Spleen (tissue), 11 donors: ENCODE measurements at regions not wholly inside any gene's neighbourhood (a gene's known extent, or its start where the extent isn't known, plus 50 kb on each side); places are given as distances from the start of the nearest gene placed in this dataset.

Source experiments
- DNase-seq: peaks from one replicate; pipeline ENCODE4 v3.0.0-alpha.2; 2020
- H3K27ac ChIP-seq, 8 donors: fragments of 200-600 bp; sonication (generic) in 7 of 8; 1 replicate in 4 of 8; 2 replicates in 4 of 8; pipeline versions ENCODE4 v1.5.0 to v1.8.0; 2016 to 2021; ENCODE audit warnings: inconsistent platforms in 4 of 8, mild to moderate bottlenecking in 4 of 8, moderate library complexity in 1 of 8
- H3K27me3 ChIP-seq, 7 donors: fragments of 200-600 bp; sonication (generic) in 6 of 7; replicated peaks in 1 of 7; 1 replicate in 4 of 7; 2 replicates in 3 of 7; pipeline versions ENCODE4 v1.5.0 to v1.8.0; 2016 to 2021; ENCODE audit warnings: inconsistent platforms in 3 of 7, mild to moderate bottlenecking in 1 of 7
- H3K36me3 ChIP-seq, 6 donors: fragments of 200-600 bp; sonication (generic) in 5 of 6; 1 replicate in 4 of 6; 2 replicates in 2 of 6; pipeline versions ENCODE4 v1.5.0 to v1.8.0; 2016 to 2021; ENCODE audit warnings: inconsistent platforms in 2 of 6
- H3K4me1 ChIP-seq, 6 donors: fragments of 200-600 bp; sonication (generic) in 5 of 6; 1 replicate in 3 of 6; 2 replicates in 3 of 6; pipeline versions ENCODE4 v1.5.0 to v1.8.0; 2016 to 2021; ENCODE audit warnings: inconsistent platforms in 3 of 6
- H3K4me3 ChIP-seq, 8 donors: fragments of 200-600 bp; sonication (generic) in 7 of 8; 1 replicate in 4 of 8; 2 replicates in 4 of 8; pipeline versions ENCODE4 v1.5.0 to v1.8.0; 2016 to 2021; ENCODE audit warnings: inconsistent platforms in 4 of 8, mild to moderate bottlenecking in 4 of 8, moderate library complexity in 2 of 8
- H3K9me3 ChIP-seq, 8 donors: fragments of 200-600 bp; sonication (generic) in 7 of 8; 1 replicate in 4 of 8; 2 replicates in 4 of 8; pipeline versions ENCODE4 v1.5.0 to v1.8.0; 2016 to 2021; ENCODE audit warnings: inconsistent platforms in 4 of 8
- CTCF ChIP-seq, 11 experiments: fragments of 200-600 bp in 7 of 11; fragments of 450-650 bp in 4 of 11; sonication (generic) in 4 of 11; IDR thresholded peaks in 8 of 11; conservative IDR thresholded peaks in 3 of 11; 1 replicate in 7 of 11; 2 replicates in 4 of 11; pipeline versions ENCODE4 v1.4.0 to v1.8.0; 2016 to 2021; ENCODE audit warnings: antibody characterized with exemption in 11 of 11, inconsistent platforms in 4 of 11, mild to moderate bottlenecking in 1 of 11
- POLR2A ChIP-seq, 3 donors: fragments of 450-650 bp; IDR thresholded peaks; one replicate each; pipeline ENCODE4 v1.5.1; 2017; ENCODE audit warnings: antibody characterized with exemption in 3 of 3, mild to moderate bottlenecking in 1 of 3
- POLR2AphosphoS5 ChIP-seq, 3 donors: sonication (generic); formaldehyde crosslinking; IDR thresholded peaks; one replicate each; pipeline ENCODE4 v1.5.1; 2017; ENCODE audit warnings: antibody characterized with exemption in 3 of 3
- WGBS, 5 donors: extraction: QIAGEN DNeasy Blood & Tissue Kit in 3 of 5; methylation state at CpG; one replicate each; pipeline versions ENCODE4 v1.1.5 to v1.1.7; 2013 to 2018; 5-methylcytosine and 5-hydroxymethylcytosine counted together
- intact Hi-C: fragments of 100-400 bp; cut with DNase I; formaldehyde crosslinking; loops from one replicate; pipeline ENCODE4 v1.15.0; 2023; ENCODE audit warnings: low total_unique reads
- donor health status: healthy with polysubstance abuse.
- donor health status: DM: no; HTN: no; CAD: no; lungs with moderate emphysema.
- donor health status: DM: no; HTN: no; CAD: no.
- donor health status: Bipolar disorder and iron deficiency.
- donor health status: healthy.
- donor health status: DM: no; HTN: no; CAD: no.
- donor health status: DM: yes; HTN: yes; CAD: no.

DNA sequence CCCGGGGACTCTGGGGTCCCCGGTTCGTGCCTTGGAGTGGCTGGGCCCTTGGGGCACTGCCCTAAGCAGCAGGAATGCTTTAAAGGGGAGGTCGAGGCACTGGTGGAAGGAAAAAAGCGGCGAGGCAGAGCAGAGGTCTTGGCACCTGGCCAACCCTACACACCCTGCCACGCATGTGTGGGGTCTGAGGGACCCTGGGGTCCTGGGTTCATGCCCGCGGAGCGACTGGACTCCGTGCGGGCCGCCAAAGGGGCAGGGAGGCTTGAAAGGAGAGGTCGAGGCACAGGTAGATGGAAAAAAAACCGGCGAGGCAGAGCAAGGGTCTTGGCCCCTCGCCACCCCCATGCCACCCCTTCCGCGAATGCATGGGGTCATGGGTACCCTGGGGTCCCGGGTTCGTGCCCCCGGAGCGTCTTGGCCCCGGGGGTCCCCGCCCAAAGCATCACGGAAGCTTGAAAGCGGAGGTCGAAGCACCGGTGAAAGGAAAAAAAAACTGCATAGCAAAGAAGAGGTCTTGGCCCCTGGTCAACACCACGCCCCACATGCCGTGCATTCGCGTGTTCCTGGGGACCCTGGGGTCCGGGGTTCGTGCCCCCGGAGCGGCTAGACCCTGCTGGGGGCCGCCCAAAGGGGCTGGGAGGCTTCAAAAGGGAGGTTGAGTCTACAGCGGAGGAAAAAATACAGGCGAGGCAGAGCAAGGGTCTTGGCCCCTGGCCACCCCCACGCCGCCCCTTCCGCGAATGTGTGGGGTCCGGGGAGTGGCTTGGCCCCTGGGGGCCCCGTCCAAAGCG lies 312.9 kb downstream of the ALG10 start:
- DNase-seq = no peak
- Histone ChIP-seq H3K4me1 (no peaks in the 10 kb centered on the region), H3K36me3 (no peaks in the 10 kb centered on the region), H3K4me3 (no peak overlapping the region), H3K27me3 (peaks cover 0 to 48% (median 0%) of the 10 kb centered on the region in 7 donors), H3K27ac (no peak overlapping the region), H3K9me3 (peaks cover 0 to 100% (median 88%) of the 10 kb centered on the region in 8 donors)
- TF ChIP-seq CTCF (IDR thresholded peaks at IDR 0.05 in 8 of 11, conservative IDR thresholded peaks at IDR 0.05 in 3 of 11) (no peak), POLR2A (IDR thresholded peaks at IDR 0.05) (no peak), POLR2AphosphoS5 (IDR thresholded peaks at IDR 0.05) (no peak)
- 51 to 59% (median 54%) methylated on average over 46 to 47 of the region's 47 CpGs for WGBS, 5 donors
- intact Hi-C loops = no loop called here

- WGBS, 5 donors = 54 to 65% (median 62%) methylated on average over 25 of the region's 25 CpGs
- H3K36me3 ChIP-seq = no peaks in the 10 kb centered on the region
- peaks cover 0 to 48% (median 0%) of the 10 kb centered on the region in 7 donors for H3K27me3 ChIP-seq
- no peaks in the 10 kb centered on the region for H3K4me1 ChIP-seq
- H3K4me3 ChIP-seq = no peak overlapping the region
- peaks cover 0 to 100% (median 88%) of the 10 kb centered on the region in 8 donors for H3K9me3 ChIP-seq
- no peak overlapping the region for H3K27ac ChIP-seq
- TF ChIP-seq POLR2A (IDR thresholded peaks at IDR 0.05) = no peak
- DNase-seq = no peak
- intact Hi-C loops = no loop called here
Measured at GRCh38 chr12:34335819-34336262, 313.5 kb downstream of the ALG10 start.

GRCh38 chr12:34336619-34337465 lies 314.5 kb downstream of the ALG10 start:
- DNase-seq = no peak
- peaks cover 0 to 100% (median 89%) of the 10 kb centered on the region in 8 donors for H3K9me3 ChIP-seq
- 66 to 75% (median 71%) methylated on average over 52 to 53 of the region's 53 CpGs for WGBS, 5 donors

DNA sequence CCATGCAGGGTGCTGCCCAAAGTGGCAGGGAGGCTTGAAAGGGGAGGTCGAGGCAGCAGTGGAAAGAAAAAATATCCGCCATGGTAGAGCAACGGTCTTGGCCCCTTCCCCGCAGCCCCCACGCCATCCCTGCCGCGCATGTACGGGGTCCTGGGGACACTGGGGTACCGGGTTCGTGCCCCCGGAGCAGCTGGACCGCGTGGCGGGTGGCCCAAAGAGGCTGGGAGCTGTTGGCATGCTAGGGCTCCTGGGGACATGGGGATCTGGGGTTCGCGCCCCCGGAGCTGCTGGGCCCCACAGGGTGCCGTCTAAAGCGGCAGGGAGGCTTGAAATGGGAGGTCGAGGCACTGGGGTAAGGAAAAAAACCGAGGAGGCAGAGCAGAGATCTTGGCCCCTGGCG lies 316.5 kb downstream of the ALG10 start:
- DNase-seq = no peak
- Histone ChIP-seq H3K4me3 (no peak overlapping the region), H3K27me3 (peaks cover 0 to 31% (median 0%) of the 10 kb centered on the region in 7 donors), H3K27ac (no peak overlapping the region), H3K36me3 (no peaks in the 10 kb centered on the region), H3K9me3 (peaks cover 0 to 100% (median 95%) of the 10 kb centered on the region in 8 donors), H3K4me1 (no peaks in the 10 kb centered on the region)
- intact Hi-C loops = no loop called here
- 71 to 80% (median 78%) methylated on average over 20 to 22 of the region's 22 CpGs for WGBS, 5 donors
- TF ChIP-seq POLR2A (IDR thresholded peaks at IDR 0.05) = no peak
- no peak for TF ChIP-seq POLR2AphosphoS5 (IDR thresholded peaks at IDR 0.05)
- no peak for TF ChIP-seq CTCF (IDR thresholded peaks at IDR 0.05 in 8 of 11, conservative IDR thresholded peaks at IDR 0.05 in 3 of 11)

More at GRCh38 chr12:34336619-34337465, 314.5 kb downstream of the ALG10 start:
- no peak overlapping the region for H3K4me3 ChIP-seq
- peaks cover 0 to 42% (median 0%) of the 10 kb centered on the region in 7 donors for H3K27me3 ChIP-seq
- no peaks in the 10 kb centered on the region for H3K4me1 ChIP-seq
- no peak overlapping the region for H3K27ac ChIP-seq
- intact Hi-C loops = no loop called here
- TF ChIP-seq POLR2AphosphoS5 (IDR thresholded peaks at IDR 0.05) (no peak), POLR2A (IDR thresholded peaks at IDR 0.05) (no peak), CTCF (IDR thresholded peaks at IDR 0.05 in 8 of 11, conservative IDR thresholded peaks at IDR 0.05 in 3 of 11) (no peak)
- no peaks in the 10 kb centered on the region for H3K36me3 ChIP-seq
